GM10248 (cell line): ENCODE measurements at regions not wholly inside any gene's neighbourhood (a gene's known extent, or its start where the extent isn't known, plus 50 kb on each side); places are given as distances from the start of the nearest gene placed in this dataset.

Experiments
- CTCF ChIA-PET: fragments of 300-600 bp; sonication (Branson Sonifier 250); formaldehyde crosslinking; extraction: SDS; loops from one replicate; lab custom pipeline; 2021; ENCODE audit warnings: antibody characterized with exemption; lab: Yijun Ruan, JAX
- POLR2A ChIA-PET: fragments of 350-650 bp; sonication (Branson Sonifier 250); formaldehyde crosslinking; extraction: SDS; loops from one replicate; lab custom pipeline; 2020; ENCODE audit warnings: antibody characterized with exemption; lab: Yijun Ruan, JAX
- DNase-seq: peaks from one replicate; pipeline ENCODE4 v3.0.0; 2012; ENCODE audit errors: extremely low spot score
- TF ChIP-seq, protein P1 (sequence below): IDR thresholded peaks from 2 replicates; pipeline ENCODE4 v1.5.1; 2012; ENCODE audit warnings: mild to moderate bottlenecking, low read depth; ENCODE audit errors: extremely low read depth, missing control alignments, control extremely low read depth

DNA sequence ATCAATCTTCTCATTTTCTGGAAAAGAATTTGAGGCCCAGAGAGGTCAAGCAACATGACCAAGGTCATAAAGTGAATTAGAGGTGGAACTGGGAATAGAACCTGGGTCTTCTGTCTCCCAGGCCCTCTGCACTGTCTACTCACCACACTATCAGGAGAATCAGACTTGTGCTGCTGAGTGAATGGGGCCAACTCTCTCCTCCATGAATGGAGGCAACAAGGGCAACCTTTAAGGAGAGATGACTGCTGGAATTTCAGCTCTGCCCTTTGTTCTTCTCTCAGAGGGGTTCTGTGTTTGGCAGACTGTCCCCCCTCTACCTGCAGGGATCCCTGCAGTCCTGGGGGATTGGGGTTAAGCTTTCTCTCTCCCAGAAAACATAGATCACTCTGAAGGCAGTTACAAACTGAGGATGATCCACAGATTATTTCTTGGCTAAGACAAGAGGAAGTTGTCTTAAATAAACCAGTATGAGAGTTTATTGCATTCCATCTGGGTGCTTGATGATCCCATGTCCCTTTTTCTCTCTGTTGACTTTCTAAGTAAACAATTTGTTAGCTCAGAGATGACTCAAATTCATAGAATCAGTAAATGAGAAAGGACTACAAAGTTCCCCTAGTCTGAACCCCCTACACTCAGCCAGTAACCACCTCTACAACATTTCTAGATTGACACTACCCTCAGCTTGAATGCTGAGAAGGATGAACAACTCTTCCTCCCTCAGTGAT is 99.0 kb upstream of the LIPC start:
- ChIA-PET CTCF (interaction anchor here (1.0 to 1.9 kb wide), 4 partner anchors 12 to 326 kb away, joined by 3 to 8 read pairs (median 6); no protein-coding TSS in a partner anchor), POLR2A (no interaction called here)
- TF ChIP-seq, protein P1, sequence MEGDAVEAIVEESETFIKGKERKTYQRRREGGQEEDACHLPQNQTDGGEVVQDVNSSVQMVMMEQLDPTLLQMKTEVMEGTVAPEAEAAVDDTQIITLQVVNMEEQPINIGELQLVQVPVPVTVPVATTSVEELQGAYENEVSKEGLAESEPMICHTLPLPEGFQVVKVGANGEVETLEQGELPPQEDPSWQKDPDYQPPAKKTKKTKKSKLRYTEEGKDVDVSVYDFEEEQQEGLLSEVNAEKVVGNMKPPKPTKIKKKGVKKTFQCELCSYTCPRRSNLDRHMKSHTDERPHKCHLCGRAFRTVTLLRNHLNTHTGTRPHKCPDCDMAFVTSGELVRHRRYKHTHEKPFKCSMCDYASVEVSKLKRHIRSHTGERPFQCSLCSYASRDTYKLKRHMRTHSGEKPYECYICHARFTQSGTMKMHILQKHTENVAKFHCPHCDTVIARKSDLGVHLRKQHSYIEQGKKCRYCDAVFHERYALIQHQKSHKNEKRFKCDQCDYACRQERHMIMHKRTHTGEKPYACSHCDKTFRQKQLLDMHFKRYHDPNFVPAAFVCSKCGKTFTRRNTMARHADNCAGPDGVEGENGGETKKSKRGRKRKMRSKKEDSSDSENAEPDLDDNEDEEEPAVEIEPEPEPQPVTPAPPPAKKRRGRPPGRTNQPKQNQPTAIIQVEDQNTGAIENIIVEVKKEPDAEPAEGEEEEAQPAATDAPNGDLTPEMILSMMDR: no peak
- no peak for DNase-seq

DNA sequence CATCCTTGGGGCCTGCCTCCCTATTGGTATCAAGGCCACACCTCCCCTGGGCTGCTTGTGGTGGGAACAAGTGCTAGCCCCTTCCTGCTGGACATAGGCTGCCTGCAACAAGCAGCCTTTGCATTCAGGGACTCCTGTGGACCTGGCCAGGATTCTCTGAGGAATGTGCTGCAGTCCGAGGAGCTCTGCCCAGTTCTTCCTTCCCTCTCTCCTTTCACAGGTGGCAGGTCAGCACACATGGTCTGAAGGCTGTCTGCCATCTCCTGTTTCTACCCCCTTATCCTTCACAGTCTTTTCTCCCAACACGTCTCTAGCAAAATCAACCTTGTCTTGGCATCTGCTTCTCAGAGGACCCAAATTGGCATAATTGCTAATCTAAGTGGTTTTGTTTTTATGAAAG is 97.0 kb upstream of the LIPC start:
- ChIA-PET CTCF (no interaction called here), POLR2A (no interaction called here)
- TF ChIP-seq, protein P1: no peak
- DNase-seq: no peak

DNA sequence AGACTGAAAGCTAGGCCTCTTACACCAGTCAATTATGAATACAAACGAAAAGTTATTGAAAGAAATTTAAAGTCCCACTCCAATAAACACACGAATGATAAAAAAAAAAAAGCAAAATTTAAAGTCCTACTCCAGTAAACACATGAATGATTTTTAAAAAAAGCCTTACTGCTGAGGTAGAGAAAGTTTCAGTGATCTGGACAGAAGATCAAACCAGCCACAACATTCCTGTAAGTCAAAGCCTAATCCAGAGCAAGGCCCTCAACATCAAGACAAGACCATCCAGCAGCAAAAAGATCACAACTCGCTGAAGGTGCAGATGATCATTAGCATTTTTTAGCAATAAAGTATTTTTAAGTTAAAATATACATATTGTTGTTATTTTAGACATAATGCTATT is 95.6 kb upstream of the LIPC start:
- CTCF ChIA-PET: no interaction called here
- POLR2A ChIA-PET: no interaction called here
- no peak for DNase-seq
- TF ChIP-seq, protein P1: no peak

DNA sequence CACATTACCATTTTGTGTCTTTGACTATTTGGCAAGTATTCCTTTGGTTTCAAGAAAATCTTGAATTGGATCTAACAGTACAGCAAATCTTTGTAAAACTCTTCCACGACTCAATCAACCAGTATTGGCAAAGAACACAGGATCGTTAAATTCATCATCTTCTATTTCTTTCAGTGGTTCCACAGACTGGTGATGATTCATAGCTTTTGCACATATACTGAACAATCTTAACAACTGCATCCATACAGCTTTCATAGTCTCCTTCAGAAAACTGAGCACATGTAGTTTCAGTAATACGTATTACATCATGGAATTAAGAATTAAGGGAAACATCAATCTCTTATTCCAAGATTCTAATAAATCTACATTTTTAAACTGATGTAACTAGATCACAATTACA is 91.6 kb upstream of the LIPC start:
- DNase-seq: no peak
- ChIA-PET CTCF (interaction anchor here (1.8 to 2.5 kb wide), 2 partner anchors 11 to 19 kb away, joined by 5 to 7 read pairs; no protein-coding TSS in a partner anchor), POLR2A (no interaction called here)
- TF ChIP-seq, protein P1: no peak

DNA sequence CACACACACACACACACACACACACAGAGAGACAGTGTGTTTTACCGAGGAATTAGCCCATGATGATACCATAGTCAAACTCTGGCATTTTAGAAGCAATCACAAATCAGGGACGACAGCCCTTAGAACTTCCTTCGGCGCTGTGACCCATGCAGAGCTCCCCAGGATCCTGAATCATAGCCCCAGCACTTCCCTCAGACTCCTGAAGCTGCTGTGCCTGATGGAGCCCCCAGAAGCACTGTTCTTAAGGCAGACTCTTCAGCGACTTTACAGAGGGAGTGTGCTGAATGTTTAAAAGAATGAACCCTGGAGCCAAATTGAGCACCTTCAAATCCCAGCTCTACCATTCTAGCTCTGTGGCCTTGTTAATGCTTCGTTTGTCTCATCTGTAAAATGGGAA is 89.3 kb upstream of the LIPC start:
- POLR2A ChIA-PET: no interaction called here
- CTCF ChIA-PET: interaction anchor here (1.6 kb wide), 1 partner anchor 9 kb away, joined by 4 read pairs; no protein-coding TSS in a partner anchor

DNA sequence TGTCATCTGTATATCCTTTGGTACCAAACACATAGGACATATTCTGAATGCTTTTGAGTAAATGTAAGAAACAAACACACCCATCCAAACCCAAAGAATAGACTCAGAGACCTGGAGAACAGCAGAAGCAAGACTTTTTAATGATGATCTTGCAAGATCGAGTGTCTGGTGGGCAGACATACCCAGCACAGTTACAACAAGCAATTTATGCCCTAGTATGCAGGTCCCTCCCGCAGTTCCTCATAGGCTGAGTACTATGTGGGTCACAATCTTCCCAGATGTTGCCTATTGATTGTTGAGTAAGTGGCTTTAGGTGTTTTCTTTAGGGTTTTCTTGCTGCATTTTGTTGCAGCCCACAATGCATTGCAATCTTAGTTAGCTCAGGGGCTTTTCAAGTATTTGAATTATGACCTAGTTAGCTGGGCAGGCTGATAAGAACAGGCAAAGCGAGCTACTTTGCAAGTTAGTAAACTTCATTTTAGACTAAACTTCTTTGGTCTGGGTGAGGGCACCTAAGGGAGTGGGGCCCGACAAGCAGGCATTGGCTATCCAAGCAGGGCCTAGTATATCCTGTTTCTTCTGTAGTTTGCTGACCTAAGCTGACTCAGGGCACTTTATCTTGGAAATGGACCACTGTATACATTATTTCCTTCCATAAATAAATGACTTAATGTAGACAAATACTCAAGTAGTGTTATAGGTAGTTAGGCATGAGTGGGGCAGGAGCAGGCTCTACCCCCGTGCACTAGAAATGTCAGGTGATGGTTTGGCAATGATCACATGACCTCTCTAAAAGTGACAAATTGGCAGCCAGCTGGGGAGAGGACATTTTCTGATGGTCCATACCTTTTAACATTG is 87.3 kb upstream of the LIPC start:
- ChIA-PET CTCF (interaction anchor here (1.0 to 1.6 kb wide), 2 partner anchors 10 to 12 kb away, joined by 3 to 5 read pairs; no protein-coding TSS in a partner anchor), POLR2A (no interaction called here)
- TF ChIP-seq, protein P1: no peak
- no peak for DNase-seq

More for the DNA sequence above, 89.3 kb upstream of the LIPC start:
- TF ChIP-seq, protein P1: no peak
- no peak for DNase-seq
